Adipocyte (in vitro differentiated cells): ENCODE measurements at regions not wholly inside any gene's neighbourhood (a gene's known extent, or its start where the extent isn't known, plus 50 kb on each side); places are given as distances from the start of the nearest gene placed in this dataset.

Experiments
- DNase-seq: peaks from one replicate; pipeline ENCODE4 v3.0.0-alpha.2; 2015; ENCODE audit warnings: low read depth
- H3K27me3 ChIP-seq: replicated peaks from 2 replicates; pipeline ENCODE4 v1.7.0; 2013; ENCODE audit warnings: mild to moderate bottlenecking, low read length, moderate library complexity; ENCODE audit not compliant: control insufficient read depth, insufficient read depth
- H3K36me3 ChIP-seq: 2 replicates; pipeline ENCODE4 v1.7.0; 2013; ENCODE audit warnings: low read length, mild to moderate bottlenecking, moderate library complexity; ENCODE audit not compliant: control insufficient read depth, insufficient read depth, severe bottlenecking
- H3K4me1 ChIP-seq: 2 replicates; pipeline ENCODE4 v1.7.0; 2013; ENCODE audit warnings: mild to moderate bottlenecking, low read length, moderate library complexity; ENCODE audit not compliant: control insufficient read depth, insufficient read depth
- H3K4me3 ChIP-seq: 2 replicates; pipeline ENCODE4 v1.7.0; 2013; ENCODE audit warnings: mild to moderate bottlenecking, low read length, moderate library complexity
- H3K9ac ChIP-seq: 2 replicates; pipeline ENCODE4 v1.7.0; 2013; ENCODE audit warnings: mild to moderate bottlenecking, low read length, moderate library complexity
- H3K9me3 ChIP-seq: 2 replicates; pipeline ENCODE4 v1.7.0; 2013; ENCODE audit warnings: mild to moderate bottlenecking, low read length, moderate library complexity; ENCODE audit not compliant: control insufficient read depth

DNA sequence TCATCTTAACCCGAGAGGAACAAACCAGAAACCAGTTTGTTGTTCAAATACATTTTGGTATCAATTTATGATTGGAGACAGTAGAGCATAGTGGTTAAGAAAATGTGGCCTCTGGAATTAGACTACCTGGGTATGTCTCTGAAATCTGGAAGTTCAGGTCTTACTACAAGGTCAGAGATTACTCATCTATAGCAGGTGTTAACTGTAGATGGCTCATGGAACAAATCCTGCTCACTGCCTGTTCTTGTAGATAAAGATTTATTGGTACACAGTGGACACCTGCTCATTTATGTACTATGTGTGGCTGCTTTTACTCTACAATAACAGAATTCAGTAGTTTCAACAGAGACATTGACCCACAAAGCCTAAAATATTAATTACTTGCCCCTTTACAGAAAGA is 413.3 kb downstream of the CNTN6 start:
- H3K9ac ChIP-seq, result no peak overlapping the region
- no peak for DNase-seq
- H3K9me3 ChIP-seq, result no peaks in the 10 kb centered on the region
- H3K36me3 ChIP-seq, result no peaks in the 10 kb centered on the region
- no peaks in the 10 kb centered on the region for H3K27me3 ChIP-seq
- H3K4me1 ChIP-seq, result no peaks in the 10 kb centered on the region
- no peak overlapping the region for H3K4me3 ChIP-seq

DNA sequence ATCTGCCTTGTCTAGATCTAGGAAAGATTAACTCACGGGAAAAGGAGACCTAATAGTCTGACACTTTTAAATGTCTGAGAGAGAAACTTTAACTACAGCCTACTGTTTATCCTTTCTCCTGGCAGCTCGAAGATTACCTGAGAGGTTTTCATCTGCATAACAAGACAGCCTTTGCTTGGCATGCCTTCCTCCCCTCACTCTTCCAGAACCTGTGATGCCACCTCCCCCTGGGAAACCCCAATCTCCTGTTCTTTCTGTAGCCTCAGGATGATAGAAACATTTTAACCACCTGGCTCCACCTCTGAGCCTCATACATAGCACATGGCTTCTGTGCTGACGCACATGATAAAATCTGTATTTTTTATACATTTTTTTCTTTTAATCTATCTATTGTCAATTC is 420.8 kb downstream of the CNTN6 start:
- no peaks in the 10 kb centered on the region for H3K27me3 ChIP-seq
- H3K36me3 ChIP-seq, result no peaks in the 10 kb centered on the region
- no peaks in the 10 kb centered on the region for H3K4me1 ChIP-seq
- H3K9ac ChIP-seq, result no peak overlapping the region
- no peaks in the 10 kb centered on the region for H3K9me3 ChIP-seq
- DNase-seq, result no peak
- H3K4me3 ChIP-seq, result no peak overlapping the region

DNA sequence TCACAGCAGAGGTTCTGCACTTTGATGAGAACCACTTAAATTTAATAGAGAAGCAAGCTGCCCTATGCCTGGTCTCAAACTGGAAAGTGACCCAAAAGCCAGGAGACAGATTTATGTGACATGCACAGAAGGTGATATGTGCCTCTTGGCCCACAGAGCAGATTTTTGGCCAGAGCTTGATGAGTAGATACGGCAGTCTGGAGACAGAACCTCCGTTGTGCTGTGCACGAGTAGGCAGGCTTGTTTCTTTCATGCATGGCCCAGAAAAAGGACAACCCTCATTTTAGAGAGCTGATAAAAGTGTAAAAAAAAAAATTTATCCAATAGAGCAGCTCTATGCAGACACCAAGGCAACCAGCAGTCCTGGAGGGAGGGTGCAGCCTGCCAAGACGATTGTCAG is 423.1 kb downstream of the CNTN6 start:
- no peaks in the 10 kb centered on the region for H3K36me3 ChIP-seq
- no peak for DNase-seq
- H3K9ac ChIP-seq, result no peak overlapping the region
- no peaks in the 10 kb centered on the region for H3K9me3 ChIP-seq
- no peak overlapping the region for H3K4me3 ChIP-seq
- H3K4me1 ChIP-seq, result no peaks in the 10 kb centered on the region
- no peaks in the 10 kb centered on the region for H3K27me3 ChIP-seq

DNA sequence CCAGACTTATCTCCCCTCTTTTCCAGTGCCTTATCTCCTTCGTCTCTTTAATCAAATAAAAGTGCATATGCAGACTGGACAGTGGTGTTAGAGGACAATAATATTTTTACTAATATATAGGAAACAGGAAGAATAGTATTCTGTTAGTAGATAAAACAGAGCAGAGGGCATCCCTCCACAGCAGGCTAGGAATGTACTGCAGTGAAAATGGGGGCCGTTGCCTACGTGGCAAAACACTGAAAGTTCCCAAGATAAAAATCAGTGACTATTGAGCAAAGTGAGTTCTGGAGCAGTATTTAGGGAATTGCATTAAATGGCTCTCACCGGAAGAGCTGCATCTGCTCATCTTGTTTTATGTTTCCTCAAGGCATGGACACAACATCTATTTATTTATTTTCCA is 435.0 kb downstream of the CNTN6 start:
- H3K9me3 ChIP-seq, result peaks cover 3% of the 10 kb centered on the region
- no peaks in the 10 kb centered on the region for H3K27me3 ChIP-seq
- no peaks in the 10 kb centered on the region for H3K4me1 ChIP-seq
- no peak for DNase-seq
- H3K36me3 ChIP-seq, result no peaks in the 10 kb centered on the region
- H3K9ac ChIP-seq, result no peak overlapping the region
- H3K4me3 ChIP-seq, result no peak overlapping the region

DNA sequence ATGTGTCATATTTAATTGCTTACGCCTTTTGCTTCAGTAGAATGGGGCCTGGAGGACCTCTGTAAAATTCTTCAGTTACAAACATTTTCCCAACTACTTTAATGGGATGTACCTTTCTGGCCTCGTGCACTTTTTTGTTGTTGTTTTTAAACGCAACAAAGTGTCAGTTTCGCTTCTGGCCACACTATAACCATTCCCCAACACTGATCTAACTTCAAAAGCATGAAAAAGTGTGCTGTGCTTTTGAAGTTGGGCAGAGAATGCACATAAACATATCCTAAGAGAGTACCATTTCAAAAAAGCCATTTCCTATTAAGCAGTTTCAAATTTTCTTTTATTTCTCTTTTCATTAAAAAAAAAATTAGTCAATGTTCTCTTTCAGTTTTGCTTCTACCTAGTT is 435.8 kb downstream of the CNTN6 start:
- Histone ChIP-seq H3K9ac (no peak overlapping the region), H3K4me1 (no peaks in the 10 kb centered on the region), H3K9me3 (peaks cover 3% of the 10 kb centered on the region), H3K4me3 (no peak overlapping the region), H3K27me3 (no peaks in the 10 kb centered on the region), H3K36me3 (no peaks in the 10 kb centered on the region)
- DNase-seq, result no peak

DNA sequence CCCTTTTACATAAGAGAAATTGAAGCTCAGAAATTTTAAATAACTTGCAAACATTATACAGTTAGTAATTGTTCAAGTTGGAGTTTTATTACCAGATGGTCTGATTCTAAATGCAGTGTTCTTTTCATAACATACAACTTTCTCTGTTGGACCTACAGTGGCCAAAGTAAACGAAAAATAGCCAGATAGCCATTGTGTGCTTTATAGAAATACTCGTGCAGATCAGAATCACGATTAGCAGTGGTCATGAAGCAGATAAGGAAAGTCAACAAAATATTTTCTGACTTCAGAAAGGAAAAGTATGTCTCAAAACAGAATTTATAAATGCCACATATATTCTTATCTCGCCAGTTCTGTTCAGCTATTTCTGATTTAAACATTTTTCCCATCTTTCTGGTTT is 436.9 kb downstream of the CNTN6 start:
- H3K27me3 ChIP-seq, result no peaks in the 10 kb centered on the region
- H3K36me3 ChIP-seq, result no peaks in the 10 kb centered on the region
- no peaks in the 10 kb centered on the region for H3K4me1 ChIP-seq
- no peak for DNase-seq
- peaks cover 3% of the 10 kb centered on the region for H3K9me3 ChIP-seq
- no peak overlapping the region for H3K4me3 ChIP-seq
- H3K9ac ChIP-seq, result no peak overlapping the region

DNA sequence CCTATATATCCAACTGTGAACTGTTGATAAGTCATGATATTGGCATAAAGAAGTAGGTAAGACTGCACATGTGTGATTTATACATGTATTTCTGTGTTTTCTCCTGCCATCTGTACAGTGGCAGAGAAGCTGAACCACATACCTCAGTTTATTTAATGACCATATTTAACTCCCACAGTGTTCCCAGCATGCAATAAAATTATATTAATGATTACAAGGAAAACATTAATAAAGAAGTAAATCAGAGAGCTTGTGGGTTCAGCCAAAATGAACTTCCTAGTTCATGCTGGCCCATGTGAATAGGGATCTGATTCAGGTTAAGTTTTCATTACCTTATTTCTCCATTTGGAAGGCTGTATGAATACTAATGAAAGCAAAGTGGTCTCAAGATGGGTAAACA is 439.2 kb downstream of the CNTN6 start:
- DNase-seq, result no peak
- H3K36me3 ChIP-seq, result no peaks in the 10 kb centered on the region

DNA sequence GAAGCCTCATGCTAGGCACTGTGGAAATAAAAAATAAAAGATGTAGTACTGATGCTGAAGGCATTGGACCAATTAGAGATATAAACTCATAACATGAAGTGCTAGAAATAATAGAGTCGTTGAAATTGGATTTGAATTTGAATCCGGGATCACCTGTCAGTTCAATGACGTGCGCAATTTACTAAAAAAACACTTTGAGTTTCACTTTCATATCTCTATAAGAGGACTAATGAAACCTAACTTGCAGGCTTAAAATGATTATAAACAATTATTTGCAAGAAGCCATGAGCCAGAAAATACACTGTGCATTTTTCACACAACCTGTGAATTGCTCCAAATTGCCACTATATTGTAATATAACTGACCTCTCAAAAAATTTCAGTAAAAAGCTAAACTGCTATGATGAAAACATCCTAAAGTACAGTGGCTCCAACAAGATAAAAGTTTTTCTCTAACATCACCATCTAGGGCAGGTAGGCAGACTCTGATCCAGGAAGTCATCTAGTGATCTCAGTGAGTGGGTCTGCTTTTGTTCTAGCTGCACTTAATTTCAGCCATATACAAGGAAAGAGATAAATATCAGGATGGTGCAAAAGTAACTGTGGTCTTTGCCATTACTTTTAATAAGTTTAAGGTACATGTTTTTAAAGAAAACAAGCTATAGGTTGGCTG is 440.2 kb downstream of the CNTN6 start:
- no peak for DNase-seq
- H3K9me3 ChIP-seq, result peaks cover 15% of the 10 kb centered on the region
- H3K4me3 ChIP-seq, result no peak overlapping the region
- H3K9ac ChIP-seq, result no peak overlapping the region
- no peaks in the 10 kb centered on the region for H3K27me3 ChIP-seq
- no peaks in the 10 kb centered on the region for H3K36me3 ChIP-seq
- no peaks in the 10 kb centered on the region for H3K4me1 ChIP-seq

More for the DNA sequence above, 439.2 kb downstream of the CNTN6 start:
- no peaks in the 10 kb centered on the region for H3K4me1 ChIP-seq
- H3K4me3 ChIP-seq, result no peak overlapping the region
- H3K9me3 ChIP-seq, result peaks cover 11% of the 10 kb centered on the region
- no peak overlapping the region for H3K9ac ChIP-seq
- no peaks in the 10 kb centered on the region for H3K27me3 ChIP-seq

DNA sequence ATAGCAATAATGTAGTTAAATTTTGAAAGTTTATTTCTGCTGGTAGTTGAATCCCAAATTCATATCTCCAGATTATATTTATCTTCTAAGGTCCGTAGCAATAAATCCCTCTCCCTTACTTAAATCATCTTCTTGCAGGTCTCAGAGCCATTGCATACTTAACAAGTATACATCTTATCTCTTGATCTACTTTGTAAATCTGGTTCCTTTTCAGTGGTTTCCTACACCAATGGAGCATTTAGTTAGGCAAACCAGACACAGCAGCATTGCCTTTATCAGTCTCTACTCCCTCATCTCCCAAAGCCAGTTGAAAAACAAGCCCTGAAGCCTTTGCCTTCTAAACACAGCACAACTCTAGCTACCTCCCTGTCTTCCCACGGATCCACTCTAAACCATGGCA is 440.9 kb downstream of the CNTN6 start:
- Histone ChIP-seq H3K9me3 (peaks cover 15% of the 10 kb centered on the region), H3K36me3 (no peaks in the 10 kb centered on the region), H3K4me3 (no peak overlapping the region), H3K4me1 (no peaks in the 10 kb centered on the region), H3K9ac (no peak overlapping the region), H3K27me3 (no peaks in the 10 kb centered on the region)
- DNase-seq, result no peak

DNA sequence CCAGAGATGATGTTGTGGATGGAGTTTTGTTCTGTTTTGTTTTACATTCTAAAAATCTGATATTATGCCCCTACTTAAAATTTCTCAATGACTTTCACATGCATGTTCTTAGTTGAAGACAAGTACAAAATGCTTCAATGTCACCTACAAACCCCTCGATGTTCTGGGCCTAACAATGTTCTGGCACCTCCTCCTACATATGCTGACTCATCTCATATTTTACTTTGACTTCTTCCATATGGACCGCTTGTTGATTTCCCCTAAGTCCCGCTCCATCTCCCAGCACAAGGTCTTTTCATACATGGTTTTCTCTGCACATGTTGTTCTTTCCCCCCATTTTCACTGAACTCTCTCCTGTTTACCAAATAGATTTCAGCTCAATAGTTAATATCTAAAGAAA is 441.4 kb downstream of the CNTN6 start:
- H3K27me3 ChIP-seq, result no peaks in the 10 kb centered on the region
- no peak overlapping the region for H3K4me3 ChIP-seq
- no peak for DNase-seq
- no peak overlapping the region for H3K9ac ChIP-seq
- H3K36me3 ChIP-seq, result no peaks in the 10 kb centered on the region
- peaks cover 15% of the 10 kb centered on the region for H3K9me3 ChIP-seq
- no peaks in the 10 kb centered on the region for H3K4me1 ChIP-seq

DNA sequence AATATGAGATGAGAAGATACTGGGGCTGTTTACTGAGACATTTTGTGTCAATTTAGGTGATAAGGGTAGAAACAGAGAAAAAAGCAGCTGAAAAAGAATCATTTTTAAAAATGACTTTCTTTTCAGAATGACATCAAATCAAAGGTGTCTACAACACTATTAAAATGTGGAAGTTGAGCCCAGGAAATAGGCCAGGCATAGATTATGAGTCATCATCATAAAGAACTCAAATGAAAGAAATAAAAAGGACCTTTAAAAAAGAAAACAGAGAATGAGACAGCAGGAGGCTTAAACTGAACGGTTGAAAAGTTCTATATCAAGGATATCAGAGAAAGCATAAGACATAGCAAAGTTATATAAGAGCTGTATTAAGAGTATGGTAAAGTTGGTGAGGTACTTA is 442.5 kb downstream of the CNTN6 start:
- H3K9ac ChIP-seq, result no peak overlapping the region
- no peak for DNase-seq
- no peaks in the 10 kb centered on the region for H3K4me1 ChIP-seq
- H3K27me3 ChIP-seq, result no peaks in the 10 kb centered on the region
- H3K4me3 ChIP-seq, result no peak overlapping the region
- H3K9me3 ChIP-seq, result peaks cover 15% of the 10 kb centered on the region
- H3K36me3 ChIP-seq, result no peaks in the 10 kb centered on the region

DNA sequence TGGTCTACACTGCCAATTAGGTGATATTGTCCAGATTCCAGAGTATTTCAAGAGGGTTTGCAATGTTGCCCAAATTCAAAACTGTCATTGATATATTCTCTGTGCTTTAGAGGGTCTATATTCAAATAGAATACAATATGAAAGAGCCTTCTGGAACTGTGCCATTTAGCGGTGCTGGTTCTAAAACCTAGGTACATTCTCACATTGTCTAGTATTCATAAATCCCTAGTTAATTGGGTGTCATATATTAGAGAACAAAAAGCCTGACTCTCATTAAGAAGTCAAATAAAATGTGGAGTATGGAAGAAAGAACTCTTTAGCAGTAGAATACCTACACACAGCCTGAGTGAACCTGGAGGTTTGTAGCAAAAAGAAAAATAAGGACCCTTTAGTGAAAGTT is 447.9 kb downstream of the CNTN6 start:
- DNase-seq, result no peak
- no peak overlapping the region for H3K9ac ChIP-seq
- no peaks in the 10 kb centered on the region for H3K36me3 ChIP-seq
- H3K27me3 ChIP-seq, result no peaks in the 10 kb centered on the region
- H3K9me3 ChIP-seq, result peaks cover 7% of the 10 kb centered on the region
- no peaks in the 10 kb centered on the region for H3K4me1 ChIP-seq
- no peak overlapping the region for H3K4me3 ChIP-seq
